ENCODE measurements at regions not wholly inside any gene's neighbourhood (a gene's known extent, or its start where the extent isn't known, plus 50 kb on each side); places are given as distances from the start of the nearest gene placed in this dataset.

DNA sequence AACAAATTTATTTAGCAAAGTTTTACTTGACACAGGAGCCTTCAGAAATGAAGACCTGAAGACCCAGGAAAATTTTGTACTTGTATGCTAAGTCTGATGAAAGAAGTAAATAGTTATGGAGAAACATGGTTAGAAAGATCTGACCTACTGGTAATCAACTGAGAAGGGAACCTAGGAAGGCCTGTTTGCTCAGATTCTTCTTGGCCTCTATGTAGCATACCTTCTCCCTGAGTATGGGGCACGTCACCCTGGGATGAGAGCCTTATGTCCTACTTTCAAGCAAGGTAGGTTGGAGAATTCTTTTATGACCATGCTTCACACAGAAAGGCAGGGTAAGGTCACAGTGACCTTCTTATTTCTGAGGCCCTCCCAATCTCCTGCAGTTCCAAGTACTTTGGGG, 178.6 kb upstream of the CREB1 start:
- Mint-ChIP-seq H3K27me3 (no peaks in the 10 kb centered on the region), H3K9me3 (peaks cover 6% of the 10 kb centered on the region), H3K4me3 (no peak overlapping the region), H3K36me3 (ENCODE audit: low read depth) (no peaks in the 10 kb centered on the region), H3K27ac (no peak overlapping the region), H3K4me1 (ENCODE audit: low read depth) (peaks cover 5% of the 10 kb centered on the region)
- no peak for ATAC-seq
- ChIA-PET POLR2A (no interaction called here), CTCF (no interaction called here)
- no peak for DNase-seq
- TF ChIP-seq, protein P1, sequence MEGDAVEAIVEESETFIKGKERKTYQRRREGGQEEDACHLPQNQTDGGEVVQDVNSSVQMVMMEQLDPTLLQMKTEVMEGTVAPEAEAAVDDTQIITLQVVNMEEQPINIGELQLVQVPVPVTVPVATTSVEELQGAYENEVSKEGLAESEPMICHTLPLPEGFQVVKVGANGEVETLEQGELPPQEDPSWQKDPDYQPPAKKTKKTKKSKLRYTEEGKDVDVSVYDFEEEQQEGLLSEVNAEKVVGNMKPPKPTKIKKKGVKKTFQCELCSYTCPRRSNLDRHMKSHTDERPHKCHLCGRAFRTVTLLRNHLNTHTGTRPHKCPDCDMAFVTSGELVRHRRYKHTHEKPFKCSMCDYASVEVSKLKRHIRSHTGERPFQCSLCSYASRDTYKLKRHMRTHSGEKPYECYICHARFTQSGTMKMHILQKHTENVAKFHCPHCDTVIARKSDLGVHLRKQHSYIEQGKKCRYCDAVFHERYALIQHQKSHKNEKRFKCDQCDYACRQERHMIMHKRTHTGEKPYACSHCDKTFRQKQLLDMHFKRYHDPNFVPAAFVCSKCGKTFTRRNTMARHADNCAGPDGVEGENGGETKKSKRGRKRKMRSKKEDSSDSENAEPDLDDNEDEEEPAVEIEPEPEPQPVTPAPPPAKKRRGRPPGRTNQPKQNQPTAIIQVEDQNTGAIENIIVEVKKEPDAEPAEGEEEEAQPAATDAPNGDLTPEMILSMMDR (IDR thresholded peaks at IDR 0.05) = no peak
- intact Hi-C loops (cut with micrococcal nuclease) = no loop called here

DNA sequence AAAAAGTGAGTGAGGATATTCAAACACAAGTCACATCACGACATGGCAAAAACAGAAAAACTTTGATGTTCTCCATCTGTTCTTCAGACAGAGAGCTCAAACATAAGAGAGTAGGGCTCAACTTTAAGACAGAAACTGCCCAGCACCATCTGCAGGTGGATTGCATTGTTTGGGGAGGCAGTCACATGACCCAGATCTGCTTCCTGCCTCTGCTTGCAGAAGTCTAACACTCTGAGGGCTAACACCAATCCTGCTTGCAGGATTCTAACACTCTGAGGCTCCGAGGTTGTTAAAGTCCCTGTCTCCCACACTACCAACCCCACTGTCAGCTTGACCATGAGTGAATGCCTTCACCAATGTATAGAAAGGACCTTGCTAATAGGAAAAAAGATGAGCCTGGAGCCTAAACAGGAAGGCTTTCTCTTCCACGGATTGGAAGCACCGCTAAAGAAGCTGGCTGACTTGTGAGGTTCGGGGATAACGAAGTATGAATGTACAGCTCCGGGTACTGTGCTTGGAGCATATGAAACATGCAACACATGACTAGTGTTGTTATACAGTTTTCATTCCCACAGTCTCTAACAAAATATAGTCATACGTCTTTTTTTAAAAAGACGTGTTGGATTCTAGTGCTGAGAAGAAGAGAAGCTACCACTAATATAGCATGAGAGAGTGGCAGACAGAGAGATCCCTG, 176.6 kb upstream of the CREB1 start:
- no peaks in the 10 kb centered on the region for H3K27me3 Mint-ChIP-seq
- ATAC-seq (peak; percentile 69), DNase-seq (peak; percentile 42)
- peaks cover 3% of the 10 kb centered on the region for H3K9me3 Mint-ChIP-seq
- intact Hi-C loops (cut with micrococcal nuclease) = no loop called here
- H3K27ac Mint-ChIP-seq = no peak overlapping the region
- no peak overlapping the region for H3K4me3 Mint-ChIP-seq
- H3K36me3 Mint-ChIP-seq (ENCODE audit: low read depth) = no peaks in the 10 kb centered on the region
- peaks cover 5% of the 10 kb centered on the region for H3K4me1 Mint-ChIP-seq (ENCODE audit: low read depth)
- POLR2A ChIA-PET = no interaction called here
- TF ChIP-seq, protein P1 (IDR thresholded peaks at IDR 0.05) = no peak
- CTCF ChIA-PET = interaction anchor here (0.7 to 1.5 kb wide), 4 partner anchors 9 to 553 kb away, joined by 3 to 4 read pairs (median 3); no protein-coding TSS in a partner anchor

DNA sequence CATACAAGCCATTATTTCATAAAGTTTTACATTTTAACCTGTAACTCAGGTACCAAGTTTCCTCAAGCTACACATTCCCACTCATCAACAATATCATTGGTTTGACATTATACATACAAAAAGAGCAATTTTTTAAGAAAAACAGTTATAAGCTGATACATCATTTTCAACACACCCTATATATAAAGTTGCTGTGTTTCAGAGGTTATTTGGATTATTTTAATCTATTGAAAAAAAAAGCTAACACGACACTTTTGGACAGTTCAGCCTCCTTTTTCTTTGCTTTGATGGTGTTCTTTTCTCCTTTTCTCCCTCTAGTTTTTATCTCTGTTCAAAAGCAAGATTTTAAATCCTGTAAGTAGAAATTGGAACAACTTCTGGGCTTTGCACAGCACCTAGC, 175.9 kb upstream of the CREB1 start:
- POLR2A ChIA-PET = interaction anchor here (0.6 kb wide), 1 partner anchor 389 kb away, joined by 3 read pairs; no protein-coding TSS in a partner anchor
- H3K27ac Mint-ChIP-seq = no peak overlapping the region
- TF ChIP-seq, protein P1 (IDR thresholded peaks at IDR 0.05) = no peak
- intact Hi-C loops (cut with micrococcal nuclease) = no loop called here
- no peaks in the 10 kb centered on the region for H3K27me3 Mint-ChIP-seq
- ATAC-seq (no peak), DNase-seq (no peak)
- H3K4me1 Mint-ChIP-seq (ENCODE audit: low read depth) = peaks cover 5% of the 10 kb centered on the region
- H3K9me3 Mint-ChIP-seq = peaks cover 3% of the 10 kb centered on the region
- CTCF ChIA-PET = interaction anchor here (0.7 kb wide), 1 partner anchor 9 kb away, joined by 3 read pairs; no protein-coding TSS in a partner anchor
- H3K36me3 Mint-ChIP-seq (ENCODE audit: low read depth) = no peaks in the 10 kb centered on the region
- H3K4me3 Mint-ChIP-seq = no peak overlapping the region

DNA sequence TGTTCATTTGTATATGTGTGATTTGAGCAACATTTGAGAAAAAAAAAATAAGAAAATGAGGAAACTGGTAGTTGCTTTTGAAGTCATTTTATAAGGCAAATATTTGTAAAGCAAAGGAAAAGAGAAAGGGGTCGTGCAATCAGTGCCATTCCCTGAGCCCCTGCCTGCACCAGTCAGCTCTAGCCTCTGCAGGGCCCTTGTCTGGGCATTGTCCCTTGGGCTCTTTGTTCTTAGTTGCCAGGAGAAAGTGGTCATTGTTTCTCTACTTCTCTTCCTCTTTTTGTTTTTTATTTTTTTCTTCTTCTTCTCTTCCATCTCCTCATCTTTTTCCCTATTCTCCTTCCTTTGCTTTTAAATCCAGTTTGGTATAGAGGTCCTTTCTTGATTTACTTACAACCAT, 175.3 kb upstream of the CREB1 start:
- CTCF ChIA-PET = no interaction called here
- POLR2A ChIA-PET = interaction anchor here (0.6 kb wide), 1 partner anchor 390 kb away, joined by 3 read pairs; no protein-coding TSS in a partner anchor
- H3K27ac Mint-ChIP-seq = no peak overlapping the region
- H3K9me3 Mint-ChIP-seq = peaks cover 2% of the 10 kb centered on the region
- no peak overlapping the region for H3K4me3 Mint-ChIP-seq
- ATAC-seq (no peak), DNase-seq (no peak)
- H3K27me3 Mint-ChIP-seq = no peaks in the 10 kb centered on the region
- intact Hi-C loops (cut with micrococcal nuclease) = no loop called here
- H3K36me3 Mint-ChIP-seq (ENCODE audit: low read depth) = no peaks in the 10 kb centered on the region
- TF ChIP-seq, protein P1 (IDR thresholded peaks at IDR 0.05) = no peak
- H3K4me1 Mint-ChIP-seq (ENCODE audit: low read depth) = peaks cover 5% of the 10 kb centered on the region

DNA sequence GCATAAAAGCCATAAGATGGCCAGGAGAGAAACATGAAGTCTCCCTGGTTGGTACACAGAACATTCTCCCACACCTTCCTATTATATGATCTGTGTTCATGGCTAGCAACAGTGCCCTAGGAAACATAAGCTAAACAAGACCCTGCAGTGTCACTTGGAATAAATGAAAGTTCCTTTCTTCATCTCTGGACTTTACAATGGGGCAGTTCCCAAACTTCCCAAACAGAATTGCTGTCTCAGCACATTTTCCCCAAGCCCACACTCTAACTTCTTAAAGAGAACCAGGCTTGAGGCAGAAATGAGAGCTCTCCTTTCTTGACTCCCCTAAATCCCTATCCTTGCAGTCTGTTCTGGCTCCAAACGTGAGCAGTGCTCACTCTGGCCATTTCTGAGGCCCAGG, 173.2 kb upstream of the CREB1 start:
- intact Hi-C loops (cut with micrococcal nuclease) = no loop called here
- TF ChIP-seq, protein P1 (IDR thresholded peaks at IDR 0.05) = no peak
- H3K27ac Mint-ChIP-seq = no peak overlapping the region
- CTCF ChIA-PET = no interaction called here
- H3K4me1 Mint-ChIP-seq (ENCODE audit: low read depth) = peaks cover 5% of the 10 kb centered on the region
- ATAC-seq = no peak
- DNase-seq = no peak
- H3K36me3 Mint-ChIP-seq (ENCODE audit: low read depth) = no peaks in the 10 kb centered on the region
- POLR2A ChIA-PET = no interaction called here
- H3K27me3 Mint-ChIP-seq = no peaks in the 10 kb centered on the region
- no peak overlapping the region for H3K4me3 Mint-ChIP-seq
- no peaks in the 10 kb centered on the region for H3K9me3 Mint-ChIP-seq

Data from activated CD8-positive, alpha-beta T cell treated with anti-CD3 and anti-CD28 coated beads for 36 hours (primary cell).